Gastroesophageal sphincter (tissue), 3 donors: ENCODE measurements at regions not wholly inside any gene's neighbourhood (a gene's known extent, or its start where the extent isn't known, plus 50 kb on each side); places are given as distances from the start of the nearest gene placed in this dataset.

Experiments used
- POLR2AphosphoS5 ChIP-seq: sonication (generic); formaldehyde crosslinking; IDR thresholded peaks from one replicate; pipeline ENCODE4 v1.6.1; 2017; ENCODE audit warnings: antibody characterized with exemption
- TF ChIP-seq, protein P1 (sequence below), 4 experiments: fragments of 200-600 bp in 2 of 4; fragments of 450-650 bp in 2 of 4; sonication (generic) in 1 of 4; IDR thresholded peaks; one replicate each; pipeline ENCODE4 v1.5.1; 2017 to 2019; ENCODE audit warnings: antibody characterized with exemption in 4 of 4, mild to moderate bottlenecking in 2 of 4, moderate library complexity in 2 of 4

- TF ChIP-seq, protein P1, sequence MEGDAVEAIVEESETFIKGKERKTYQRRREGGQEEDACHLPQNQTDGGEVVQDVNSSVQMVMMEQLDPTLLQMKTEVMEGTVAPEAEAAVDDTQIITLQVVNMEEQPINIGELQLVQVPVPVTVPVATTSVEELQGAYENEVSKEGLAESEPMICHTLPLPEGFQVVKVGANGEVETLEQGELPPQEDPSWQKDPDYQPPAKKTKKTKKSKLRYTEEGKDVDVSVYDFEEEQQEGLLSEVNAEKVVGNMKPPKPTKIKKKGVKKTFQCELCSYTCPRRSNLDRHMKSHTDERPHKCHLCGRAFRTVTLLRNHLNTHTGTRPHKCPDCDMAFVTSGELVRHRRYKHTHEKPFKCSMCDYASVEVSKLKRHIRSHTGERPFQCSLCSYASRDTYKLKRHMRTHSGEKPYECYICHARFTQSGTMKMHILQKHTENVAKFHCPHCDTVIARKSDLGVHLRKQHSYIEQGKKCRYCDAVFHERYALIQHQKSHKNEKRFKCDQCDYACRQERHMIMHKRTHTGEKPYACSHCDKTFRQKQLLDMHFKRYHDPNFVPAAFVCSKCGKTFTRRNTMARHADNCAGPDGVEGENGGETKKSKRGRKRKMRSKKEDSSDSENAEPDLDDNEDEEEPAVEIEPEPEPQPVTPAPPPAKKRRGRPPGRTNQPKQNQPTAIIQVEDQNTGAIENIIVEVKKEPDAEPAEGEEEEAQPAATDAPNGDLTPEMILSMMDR (IDR thresholded peaks at IDR 0.05) = no peak
- TF ChIP-seq POLR2AphosphoS5 = no peak
Observed at GRCh38 chr3:110391042-110391441, 680.6 kb upstream of the NECTIN3 start.
